Upper lobe of left lung (tissue), 4 donors: ENCODE measurements at regions not wholly inside any gene's neighbourhood (a gene's known extent, or its start where the extent isn't known, plus 50 kb on each side); places are given as distances from the start of the nearest gene placed in this dataset.

Experiments used
- POLR2AphosphoS5 ChIP-seq, 2 donors: sonication (generic); formaldehyde crosslinking; IDR thresholded peaks; one replicate each; pipeline ENCODE4 v1.5.1; 2017; ENCODE audit warnings: antibody characterized with exemption in 2 of 2
- TF ChIP-seq, protein P1 (sequence below), 6 experiments: fragments of 450-650 bp in 4 of 6; fragments of 200-600 bp in 2 of 6; sonication (generic) in 2 of 6; IDR thresholded peaks; one replicate each; pipeline ENCODE4 v1.5.1; 2016 to 2019; ENCODE audit warnings: antibody characterized with exemption in 6 of 6

DNA sequence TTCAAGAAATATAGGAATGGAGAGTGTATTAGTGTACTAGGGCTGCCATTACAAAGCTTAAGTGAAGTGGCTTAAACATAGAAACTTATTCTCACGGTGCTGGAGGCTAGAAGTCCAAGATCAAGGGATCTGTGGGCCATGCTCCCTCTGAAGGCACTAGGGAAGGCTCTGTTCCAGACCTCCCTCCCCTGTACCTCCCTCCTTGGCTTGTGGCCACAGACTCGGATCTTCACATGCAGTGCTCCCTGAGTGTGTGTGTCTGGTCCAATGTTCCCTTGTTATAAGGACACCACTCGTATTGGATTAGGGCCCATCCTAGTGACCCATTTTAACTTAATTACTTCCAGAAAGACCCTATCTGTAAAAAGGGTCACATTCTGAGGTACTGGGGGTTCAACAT, 225.6 kb downstream of the VRK1 start:
- TF ChIP-seq, protein P1, sequence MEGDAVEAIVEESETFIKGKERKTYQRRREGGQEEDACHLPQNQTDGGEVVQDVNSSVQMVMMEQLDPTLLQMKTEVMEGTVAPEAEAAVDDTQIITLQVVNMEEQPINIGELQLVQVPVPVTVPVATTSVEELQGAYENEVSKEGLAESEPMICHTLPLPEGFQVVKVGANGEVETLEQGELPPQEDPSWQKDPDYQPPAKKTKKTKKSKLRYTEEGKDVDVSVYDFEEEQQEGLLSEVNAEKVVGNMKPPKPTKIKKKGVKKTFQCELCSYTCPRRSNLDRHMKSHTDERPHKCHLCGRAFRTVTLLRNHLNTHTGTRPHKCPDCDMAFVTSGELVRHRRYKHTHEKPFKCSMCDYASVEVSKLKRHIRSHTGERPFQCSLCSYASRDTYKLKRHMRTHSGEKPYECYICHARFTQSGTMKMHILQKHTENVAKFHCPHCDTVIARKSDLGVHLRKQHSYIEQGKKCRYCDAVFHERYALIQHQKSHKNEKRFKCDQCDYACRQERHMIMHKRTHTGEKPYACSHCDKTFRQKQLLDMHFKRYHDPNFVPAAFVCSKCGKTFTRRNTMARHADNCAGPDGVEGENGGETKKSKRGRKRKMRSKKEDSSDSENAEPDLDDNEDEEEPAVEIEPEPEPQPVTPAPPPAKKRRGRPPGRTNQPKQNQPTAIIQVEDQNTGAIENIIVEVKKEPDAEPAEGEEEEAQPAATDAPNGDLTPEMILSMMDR (IDR thresholded peaks at IDR 0.05): no peak
- TF ChIP-seq POLR2AphosphoS5 (IDR thresholded peaks at IDR 0.05): no peak
